Karpas-422 (cell line): ENCODE measurements at regions not wholly inside any gene's neighbourhood (a gene's known extent, or its start where the extent isn't known, plus 50 kb on each side); places are given as distances from the start of the nearest gene placed in this dataset.

Experiments
- DNase-seq: peaks from one replicate; pipeline ENCODE4 v3.0.0-alpha.2; 2015
- H2AFZ ChIP-seq: fragments of 200-600 bp; sonication (generic); 2 replicates; pipeline ENCODE4 v1.6.1; 2014; ENCODE audit warnings: antibody characterized with exemption, low read length, mixed read lengths
- H3K27ac ChIP-seq: fragments of 200-600 bp; sonication (generic); 2 replicates; pipeline ENCODE4 v1.5.1; 2014; ENCODE audit warnings: mild to moderate bottlenecking, low read length, moderate library complexity
- H3K27me3 ChIP-seq: fragments of 200-600 bp; sonication (generic); 2 replicates; pipeline ENCODE4 v1.6.1; 2014; ENCODE audit warnings: low read length, mixed read lengths
- H3K36me3 ChIP-seq: fragments of 200-600 bp; sonication (generic); 2 replicates; pipeline ENCODE4 v1.6.1; 2014; ENCODE audit warnings: low read length, mixed read lengths; ENCODE audit not compliant: insufficient read depth
- H3K4me1 ChIP-seq: fragments of 200-600 bp; sonication (generic); 2 replicates; pipeline ENCODE4 v1.6.1; 2014; ENCODE audit warnings: mild to moderate bottlenecking, low read length, mixed read lengths
- H3K4me2 ChIP-seq: fragments of 200-600 bp; sonication (generic); 2 replicates; pipeline ENCODE4 v1.6.1; 2014; ENCODE audit warnings: low read length, low read depth, mild to moderate bottlenecking; ENCODE audit not compliant: poor library complexity, severe bottlenecking
- H3K4me3 ChIP-seq: fragments of 200-600 bp; sonication (generic); 2 replicates; pipeline ENCODE4 v1.5.1; 2014; ENCODE audit warnings: mild to moderate bottlenecking, antibody characterized with exemption, low read length, mixed read lengths
- H3K79me2 ChIP-seq: fragments of 200-600 bp; sonication (generic); 2 replicates; pipeline ENCODE4 v1.6.1; 2014; ENCODE audit warnings: mild to moderate bottlenecking, low read length, mixed read lengths
- H3K9ac ChIP-seq: fragments of 200-600 bp; sonication (generic); 2 replicates; pipeline ENCODE4 v1.6.0; 2014; ENCODE audit warnings: low read length
- H3K9me2 ChIP-seq: fragments of 200-600 bp; sonication (generic), shearing (Covaris generic); replicated peaks from 2 replicates; pipeline ENCODE4 v1.6.0; 2014; ENCODE audit warnings: mild to moderate bottlenecking, low read length, moderate library complexity; ENCODE audit not compliant: insufficient read depth
- H3K9me3 ChIP-seq: fragments of 300-700, 200-600 bp; sonication (generic); 2 replicates; pipeline ENCODE4 v1.6.1; 2014; ENCODE audit warnings: low read length, mixed read lengths
- H4K20me1 ChIP-seq: fragments of 200-600 bp; sonication (generic); 2 replicates; pipeline ENCODE4 v1.6.1; 2014; ENCODE audit warnings: mild to moderate bottlenecking, antibody characterized with exemption, low read length, low read depth; ENCODE audit not compliant: insufficient read depth

DNA sequence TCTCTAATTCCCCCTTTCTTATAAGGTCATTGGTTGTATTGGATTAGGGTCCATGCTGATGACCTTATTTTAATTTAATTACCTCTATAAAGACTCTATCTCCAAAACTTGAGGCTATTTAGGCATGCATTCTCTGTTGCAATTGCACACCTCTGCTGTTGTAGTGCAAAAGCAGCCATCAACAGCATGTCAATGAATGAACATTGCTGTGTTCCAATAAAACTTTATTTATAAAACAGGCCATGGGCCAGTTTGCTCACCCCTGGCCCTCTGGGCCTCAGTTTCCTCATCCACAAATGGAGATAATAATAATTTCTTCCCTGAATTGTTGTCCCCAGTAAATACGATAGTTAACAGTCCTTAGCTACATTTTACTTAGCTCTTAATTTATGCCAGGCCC is 100.4 kb upstream of the USP24 start:
- no peak for DNase-seq
- no peak overlapping the region for H3K9ac ChIP-seq
- H3K9me3 ChIP-seq = no peaks in the 10 kb centered on the region
- H2AFZ ChIP-seq = no peak overlapping the region
- no peaks in the 10 kb centered on the region for H3K36me3 ChIP-seq
- H3K4me2 ChIP-seq = no peak overlapping the region
- no peaks in the 10 kb centered on the region for H3K9me2 ChIP-seq
- H3K27ac ChIP-seq = no peak overlapping the region
- H3K4me3 ChIP-seq = no peak overlapping the region
- H3K27me3 ChIP-seq = no peaks in the 10 kb centered on the region
- peaks cover 27% of the 10 kb centered on the region for H3K4me1 ChIP-seq
- no peaks in the 10 kb centered on the region for H3K79me2 ChIP-seq
- H4K20me1 ChIP-seq = no peaks in the 10 kb centered on the region

DNA sequence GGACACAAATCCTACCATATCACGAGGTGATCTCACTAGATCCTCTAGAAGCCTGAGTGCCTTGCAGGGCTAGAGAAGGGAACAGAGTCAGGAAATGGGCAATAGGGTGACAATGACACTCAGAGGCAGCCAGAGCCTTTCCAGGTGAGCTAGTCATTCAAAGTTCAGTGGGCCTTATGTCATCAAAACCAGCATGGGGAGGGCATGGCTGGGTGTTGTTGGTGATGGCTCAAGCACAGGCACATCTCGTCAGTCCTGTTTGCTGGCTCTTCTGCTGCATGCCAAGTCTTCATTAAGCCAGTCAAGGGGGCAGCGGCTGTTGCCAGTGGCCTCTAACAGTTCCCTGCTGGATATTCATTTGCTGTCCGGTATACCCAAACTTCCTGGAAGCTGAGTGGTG is 99.6 kb upstream of the USP24 start:
- no peak overlapping the region for H3K4me2 ChIP-seq
- H3K9ac ChIP-seq = no peak overlapping the region
- H3K4me1 ChIP-seq = peaks cover 27% of the 10 kb centered on the region
- H3K9me2 ChIP-seq = no peaks in the 10 kb centered on the region
- H2AFZ ChIP-seq = no peak overlapping the region
- H3K79me2 ChIP-seq = no peaks in the 10 kb centered on the region
- H3K4me3 ChIP-seq = no peak overlapping the region
- H3K27ac ChIP-seq = no peak overlapping the region
- H3K27me3 ChIP-seq = no peaks in the 10 kb centered on the region
- H3K9me3 ChIP-seq = no peaks in the 10 kb centered on the region
- no peak for DNase-seq
- H4K20me1 ChIP-seq = no peaks in the 10 kb centered on the region
- no peaks in the 10 kb centered on the region for H3K36me3 ChIP-seq

- Histone ChIP-seq H3K4me3 (no peak overlapping the region), H2AFZ (no peak overlapping the region), H4K20me1 (no peaks in the 10 kb centered on the region), H3K9me3 (no peaks in the 10 kb centered on the region), H3K9me2 (no peaks in the 10 kb centered on the region), H3K9ac (no peak overlapping the region), H3K79me2 (no peaks in the 10 kb centered on the region), H3K4me2 (no peak overlapping the region), H3K4me1 (peaks cover 26% of the 10 kb centered on the region), H3K27me3 (no peaks in the 10 kb centered on the region), H3K36me3 (no peaks in the 10 kb centered on the region), H3K27ac (no peak overlapping the region)
- DNase-seq = no peak
Observed at GRCh38 chr1:55313903-55314302, 98.7 kb upstream of the USP24 start.

DNA sequence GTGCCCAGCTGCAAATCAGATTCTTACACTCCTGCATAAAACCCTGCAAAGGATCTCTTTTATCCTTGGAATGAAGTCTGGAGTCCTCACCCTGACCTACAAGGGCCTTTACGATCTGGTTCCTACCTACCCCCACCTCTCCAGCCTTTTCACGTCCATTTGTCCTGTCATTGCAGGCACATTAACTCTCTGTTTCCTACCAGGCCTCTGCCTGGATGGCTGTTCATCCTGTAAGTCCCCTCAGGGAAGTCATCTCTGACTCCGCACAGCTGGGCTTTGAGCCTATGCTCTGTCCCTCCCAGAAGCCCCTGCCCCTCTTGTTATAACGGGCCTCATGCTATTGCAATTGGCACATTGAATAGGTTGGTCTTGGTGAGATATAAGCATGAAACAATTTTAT is 96.8 kb upstream of the USP24 start:
- no peaks in the 10 kb centered on the region for H3K79me2 ChIP-seq
- H4K20me1 ChIP-seq = no peaks in the 10 kb centered on the region
- no peak overlapping the region for H3K4me2 ChIP-seq
- no peak overlapping the region for H3K9ac ChIP-seq
- H3K36me3 ChIP-seq = no peaks in the 10 kb centered on the region
- H3K9me3 ChIP-seq = no peaks in the 10 kb centered on the region
- no peak overlapping the region for H3K27ac ChIP-seq
- H3K4me1 ChIP-seq = peaks cover 7% of the 10 kb centered on the region
- no peak overlapping the region for H2AFZ ChIP-seq
- H3K27me3 ChIP-seq = no peaks in the 10 kb centered on the region
- no peaks in the 10 kb centered on the region for H3K9me2 ChIP-seq
- H3K4me3 ChIP-seq = no peak overlapping the region
- no peak for DNase-seq

DNA sequence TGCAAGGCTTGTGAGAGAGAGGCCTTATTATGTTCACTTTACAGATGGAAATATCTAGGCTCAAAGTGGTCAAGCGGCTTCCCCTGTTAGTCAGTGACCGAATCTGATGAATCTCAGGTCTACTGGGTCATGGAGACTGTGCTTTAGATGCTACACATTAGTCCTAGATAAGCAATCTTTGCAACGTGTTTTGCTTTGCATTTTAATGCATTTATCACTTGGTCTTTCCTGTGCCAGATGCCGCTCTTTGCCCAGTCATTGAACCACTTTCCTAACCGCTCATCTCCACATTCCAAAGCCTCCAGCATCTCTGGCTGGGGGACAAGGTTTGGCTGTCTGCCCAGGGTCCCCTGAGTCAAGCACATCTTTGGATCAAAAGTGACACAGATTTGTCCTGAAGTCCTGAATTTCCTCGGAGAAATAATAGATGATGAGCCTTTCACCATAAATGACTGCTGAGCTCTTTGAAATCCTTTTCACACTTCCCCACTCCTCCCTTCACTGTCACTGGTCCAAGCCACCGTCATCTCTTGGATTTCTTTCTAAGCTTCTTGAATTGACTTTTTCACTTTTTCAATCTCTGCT is 96.0 kb upstream of the USP24 start:
- H3K4me3 ChIP-seq = no peak overlapping the region
- H3K9ac ChIP-seq = no peak overlapping the region
- no peaks in the 10 kb centered on the region for H4K20me1 ChIP-seq
- H3K79me2 ChIP-seq = no peaks in the 10 kb centered on the region
- no peak overlapping the region for H3K4me2 ChIP-seq
- H3K9me2 ChIP-seq = no peaks in the 10 kb centered on the region
- H3K9me3 ChIP-seq = no peaks in the 10 kb centered on the region
- no peaks in the 10 kb centered on the region for H3K27me3 ChIP-seq
- DNase-seq = no peak
- H3K36me3 ChIP-seq = no peaks in the 10 kb centered on the region
- no peak overlapping the region for H2AFZ ChIP-seq
- H3K4me1 ChIP-seq = no peaks in the 10 kb centered on the region
- H3K27ac ChIP-seq = no peak overlapping the region

- Histone ChIP-seq H3K36me3 (no peaks in the 10 kb centered on the region), H4K20me1 (no peaks in the 10 kb centered on the region), H3K27me3 (no peaks in the 10 kb centered on the region), H3K4me2 (no peak overlapping the region), H3K9me3 (no peaks in the 10 kb centered on the region), H3K4me3 (no peak overlapping the region), H2AFZ (no peak overlapping the region), H3K79me2 (no peaks in the 10 kb centered on the region), H3K9ac (no peak overlapping the region), H3K27ac (no peak overlapping the region), H3K9me2 (no peaks in the 10 kb centered on the region), H3K4me1 (no peaks in the 10 kb centered on the region)
- no peak for DNase-seq
Observed at GRCh38 chr1:55310505-55310971, 95.4 kb upstream of the USP24 start.

GRCh38 chr1:55309786-55310504 is 94.8 kb upstream of the USP24 start:
- H3K4me1 ChIP-seq = no peaks in the 10 kb centered on the region
- H2AFZ ChIP-seq = no peak overlapping the region
- no peak overlapping the region for H3K9ac ChIP-seq
- H4K20me1 ChIP-seq = no peaks in the 10 kb centered on the region
- H3K27ac ChIP-seq = no peak overlapping the region
- H3K9me2 ChIP-seq = no peaks in the 10 kb centered on the region
- H3K36me3 ChIP-seq = no peaks in the 10 kb centered on the region
- no peak overlapping the region for H3K4me3 ChIP-seq
- H3K79me2 ChIP-seq = no peaks in the 10 kb centered on the region
- H3K4me2 ChIP-seq = no peak overlapping the region
- H3K27me3 ChIP-seq = no peaks in the 10 kb centered on the region
- no peaks in the 10 kb centered on the region for H3K9me3 ChIP-seq
- DNase-seq = no peak

GRCh38 chr1:55309053-55309452 is 93.9 kb upstream of the USP24 start:
- H3K27ac ChIP-seq = no peak overlapping the region
- no peaks in the 10 kb centered on the region for H3K79me2 ChIP-seq
- no peak overlapping the region for H2AFZ ChIP-seq
- H3K36me3 ChIP-seq = no peaks in the 10 kb centered on the region
- H3K27me3 ChIP-seq = no peaks in the 10 kb centered on the region
- H3K4me1 ChIP-seq = no peaks in the 10 kb centered on the region
- H3K4me2 ChIP-seq = no peak overlapping the region
- H3K4me3 ChIP-seq = no peak overlapping the region
- H3K9ac ChIP-seq = no peak overlapping the region
- H4K20me1 ChIP-seq = no peaks in the 10 kb centered on the region
- no peak for DNase-seq
- H3K9me2 ChIP-seq = no peaks in the 10 kb centered on the region
- no peaks in the 10 kb centered on the region for H3K9me3 ChIP-seq
